Mucosa of descending colon (tissue), 3 donors: ENCODE measurements at regions not wholly inside any gene's neighbourhood (a gene's known extent, or its start where the extent isn't known, plus 50 kb on each side); places are given as distances from the start of the nearest gene placed in this dataset.

Source experiments
- ATAC-seq: fragments of 200-7000 bp; cut with Tn5 transposase; one replicate; pipeline ENCODE4 v1.9.1; 2020; ENCODE audit warnings: mild to moderate bottlenecking, moderate library complexity
- DNase-seq, 3 donors: peaks; one replicate each; pipeline ENCODE4 v3.0.0-alpha.2; 2020
- H3K36me3 ChIP-seq: fragments of 200-600 bp; one replicate; pipeline ENCODE4 v1.8.0; 2021; ENCODE audit warnings: low read depth, mild to moderate bottlenecking
- H3K4me1 ChIP-seq: fragments of 200-600 bp; one replicate; pipeline ENCODE4 v1.8.0; 2021; ENCODE audit warnings: low read depth, mild to moderate bottlenecking
- H3K4me3 ChIP-seq: fragments of 200-600 bp; one replicate; pipeline ENCODE4 v1.8.0; 2021; ENCODE audit warnings: mild to moderate bottlenecking
- H3K9me3 ChIP-seq: fragments of 200-600 bp; one replicate; pipeline ENCODE4 v1.8.0; 2021; ENCODE audit warnings: mild to moderate bottlenecking
- intact Hi-C, 2 donors: fragments of 100-400 bp; cut with DNase I in 1 of 2; cut with micrococcal nuclease in 1 of 2; formaldehyde crosslinking; loops; one replicate each; pipeline versions ENCODE4 v1.11.0 to v1.11.1; 2022; cut with DNase I, micrococcal nuclease
- TF ChIP-seq, protein P1 (sequence below): fragments of 200-600 bp; IDR thresholded peaks from one replicate; pipeline ENCODE4 v1.8.0; 2022; ENCODE audit warnings: antibody characterized with exemption, mild to moderate bottlenecking
- donor health status: DM: no; HTN: no; CAD: no; lungs with moderate emphysema.
- donor health status: DM: no; HTN: no; CAD: no.
- donor health status: DM: no; HTN: yes; CAD: no.

- DNase-seq (no peak), ATAC-seq (no peak)
- TF ChIP-seq, protein P1, sequence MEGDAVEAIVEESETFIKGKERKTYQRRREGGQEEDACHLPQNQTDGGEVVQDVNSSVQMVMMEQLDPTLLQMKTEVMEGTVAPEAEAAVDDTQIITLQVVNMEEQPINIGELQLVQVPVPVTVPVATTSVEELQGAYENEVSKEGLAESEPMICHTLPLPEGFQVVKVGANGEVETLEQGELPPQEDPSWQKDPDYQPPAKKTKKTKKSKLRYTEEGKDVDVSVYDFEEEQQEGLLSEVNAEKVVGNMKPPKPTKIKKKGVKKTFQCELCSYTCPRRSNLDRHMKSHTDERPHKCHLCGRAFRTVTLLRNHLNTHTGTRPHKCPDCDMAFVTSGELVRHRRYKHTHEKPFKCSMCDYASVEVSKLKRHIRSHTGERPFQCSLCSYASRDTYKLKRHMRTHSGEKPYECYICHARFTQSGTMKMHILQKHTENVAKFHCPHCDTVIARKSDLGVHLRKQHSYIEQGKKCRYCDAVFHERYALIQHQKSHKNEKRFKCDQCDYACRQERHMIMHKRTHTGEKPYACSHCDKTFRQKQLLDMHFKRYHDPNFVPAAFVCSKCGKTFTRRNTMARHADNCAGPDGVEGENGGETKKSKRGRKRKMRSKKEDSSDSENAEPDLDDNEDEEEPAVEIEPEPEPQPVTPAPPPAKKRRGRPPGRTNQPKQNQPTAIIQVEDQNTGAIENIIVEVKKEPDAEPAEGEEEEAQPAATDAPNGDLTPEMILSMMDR = no peak
- H3K9me3 ChIP-seq = no peaks in the 10 kb centered on the region
- H3K36me3 ChIP-seq = no peaks in the 10 kb centered on the region
- H3K4me3 ChIP-seq = no peak overlapping the region
- intact Hi-C loops = no loop called here
- no peaks in the 10 kb centered on the region for H3K4me1 ChIP-seq
Observed at GRCh38 chr2:37836270-37836669, 88.8 kb upstream of the RMDN2 start.

- intact Hi-C loops = no loop called here
- Histone ChIP-seq H3K36me3 (no peaks in the 10 kb centered on the region), H3K4me1 (no peaks in the 10 kb centered on the region), H3K4me3 (no peak overlapping the region), H3K9me3 (no peaks in the 10 kb centered on the region)
- ATAC-seq (no peak), DNase-seq (no peak)
- TF ChIP-seq, protein P1 = no peak
Observed at GRCh38 chr2:37836711-37837110, 88.4 kb upstream of the RMDN2 start.

DNA sequence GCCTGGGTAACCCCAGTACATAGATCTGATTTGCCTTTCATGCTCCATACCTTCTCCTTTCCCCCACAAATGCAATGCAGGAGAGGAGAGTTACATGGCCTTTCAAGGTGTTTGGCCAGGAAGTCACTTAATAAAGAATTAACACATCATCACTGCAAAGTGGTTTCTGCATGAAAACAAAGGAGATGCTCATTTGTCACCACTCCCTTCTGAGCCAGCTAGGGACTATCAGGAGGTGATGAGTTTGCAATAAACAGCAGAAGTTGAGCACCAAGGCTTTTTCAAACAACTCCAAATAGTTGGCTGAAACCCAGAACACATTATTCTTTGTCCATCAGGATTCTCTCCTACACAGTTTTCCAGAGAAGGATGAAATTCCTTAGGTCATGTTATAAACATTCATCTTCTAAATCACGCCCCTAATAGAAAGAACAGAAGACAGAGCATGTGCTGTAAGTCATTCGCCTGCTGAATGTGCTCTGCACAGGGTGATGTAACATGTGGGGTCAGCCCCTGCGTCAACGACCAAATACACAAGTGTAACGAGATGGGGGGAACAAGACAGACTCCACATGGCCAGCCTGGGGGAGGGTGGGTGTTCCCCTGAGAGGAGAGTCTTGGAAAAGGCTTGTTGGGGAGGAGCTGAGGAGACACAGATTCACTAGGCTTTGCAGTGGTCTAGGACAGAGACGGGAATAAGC is 87.3 kb upstream of the RMDN2 start:
- ATAC-seq = peak; percentile 21
- intact Hi-C loops = no loop called here
- Histone ChIP-seq H3K4me1 (no peaks in the 10 kb centered on the region), H3K36me3 (no peaks in the 10 kb centered on the region), H3K4me3 (no peak overlapping the region), H3K9me3 (no peaks in the 10 kb centered on the region)
- peak in 1 of 3 donors; percentile 12 for DNase-seq
- TF ChIP-seq, protein P1 = no peak

- TF ChIP-seq, protein P1 = no peak
- H3K4me3 ChIP-seq = no peak overlapping the region
- no peak for DNase-seq
- no peaks in the 10 kb centered on the region for H3K36me3 ChIP-seq
- intact Hi-C loops = no loop called here
- no peak for ATAC-seq
- no peaks in the 10 kb centered on the region for H3K4me1 ChIP-seq
- no peaks in the 10 kb centered on the region for H3K9me3 ChIP-seq
Observed at GRCh38 chr2:37838541-37839167, 86.4 kb upstream of the RMDN2 start.

- no peaks in the 10 kb centered on the region for H3K36me3 ChIP-seq
- H3K4me3 ChIP-seq = no peak overlapping the region
- no peaks in the 10 kb centered on the region for H3K9me3 ChIP-seq
- ATAC-seq (no peak), DNase-seq (no peak)
- no peaks in the 10 kb centered on the region for H3K4me1 ChIP-seq
- intact Hi-C loops = no loop called here
- TF ChIP-seq, protein P1 = no peak
Observed at GRCh38 chr2:37839991-37840390, 85.1 kb upstream of the RMDN2 start.
